Liver (tissue), 8 donors: ENCODE measurements at regions not wholly inside any gene's neighbourhood (a gene's known extent, or its start where the extent isn't known, plus 50 kb on each side); places are given as distances from the start of the nearest gene placed in this dataset.

Experiments used
- DNase-seq: peaks from one replicate; pipeline ENCODE4 v3.0.0-alpha.2; 2017; ENCODE audit warnings: low spot score
- H3K27ac ChIP-seq, 2 donors: one replicate each; pipeline ENCODE4 v1.7.0; 2013; ENCODE audit warnings: inconsistent platforms in 2 of 2, low read length in 2 of 2, control low read depth in 1 of 2, low read depth in 1 of 2, mild to moderate bottlenecking in 1 of 2
- H3K27me3 ChIP-seq, 4 donors: one replicate each; pipeline versions ENCODE4 v1.6.1 to v1.7.0; 2013; ENCODE audit warnings: low read length in 3 of 4, inconsistent platforms in 1 of 4, mild to moderate bottlenecking in 1 of 4, moderate library complexity in 1 of 4; ENCODE audit not compliant: control insufficient read depth in 4 of 4, insufficient read depth in 4 of 4
- H3K36me3 ChIP-seq, 4 donors: one replicate each; pipeline versions ENCODE4 v1.6.1 to v1.7.0; 2013; ENCODE audit warnings: low read length in 3 of 4, mild to moderate bottlenecking in 3 of 4, low read depth in 1 of 4, moderate library complexity in 1 of 4; ENCODE audit not compliant: control insufficient read depth in 4 of 4, insufficient read depth in 3 of 4
- H3K4me1 ChIP-seq, 4 donors: one replicate each; pipeline versions ENCODE4 v1.6.1 to v1.7.0; 2013; ENCODE audit warnings: low read length in 3 of 4, mild to moderate bottlenecking in 3 of 4, moderate library complexity in 1 of 4; ENCODE audit not compliant: control insufficient read depth in 4 of 4, insufficient read depth in 4 of 4
- H3K4me3 ChIP-seq, 3 donors: one replicate each; pipeline versions ENCODE4 v1.6.1 to v1.7.0; 2013; ENCODE audit warnings: low read length in 3 of 3, control low read depth in 1 of 3, low read depth in 1 of 3, mild to moderate bottlenecking in 1 of 3
- H3K9ac ChIP-seq, 2 donors: one replicate each; pipeline ENCODE4 v1.7.0; 2013; ENCODE audit warnings: low read length in 2 of 2, mild to moderate bottlenecking in 2 of 2, moderate library complexity in 2 of 2, control low read depth in 1 of 2, low read depth in 1 of 2
- H3K9me3 ChIP-seq, 4 donors: one replicate each; pipeline versions ENCODE4 v1.6.1 to v1.7.0; 2013; ENCODE audit warnings: low read length in 3 of 4; ENCODE audit not compliant: control insufficient read depth in 4 of 4
- ATF3 ChIP-seq: IDR thresholded peaks from 2 replicates; pipeline ENCODE4 v1.6.1; 2016; ENCODE audit warnings: antibody characterized with exemption
- CTCF ChIP-seq: fragments of 150-350 bp; IDR thresholded peaks from 2 replicates; pipeline ENCODE4 v1.5.1; 2017; ENCODE audit warnings: improper control_type of control experiment, low read depth, low read length; ENCODE audit not compliant: missing input control
- EGR1 ChIP-seq, 2 donors: IDR thresholded peaks; 2 replicates each; pipeline ENCODE4 v1.6.1; 2016 to 2018; ENCODE audit warnings: antibody characterized with exemption in 2 of 2, low read depth in 2 of 2
- FOXA1 ChIP-seq: IDR thresholded peaks from 2 replicates; pipeline ENCODE4 v1.6.1; 2016; ENCODE audit warnings: antibody characterized with exemption
- FOXA2 ChIP-seq: IDR thresholded peaks from 2 replicates; pipeline ENCODE4 v1.6.1; 2016; ENCODE audit warnings: antibody characterized with exemption
- GABPA ChIP-seq, 2 donors: IDR thresholded peaks in 1 of 2; conservative IDR thresholded peaks in 1 of 2; 2 replicates each; pipeline ENCODE4 v1.6.1; 2016; ENCODE audit warnings: antibody characterized with exemption in 2 of 2, mild to moderate bottlenecking in 1 of 2, moderate library complexity in 1 of 2
- HNF4A ChIP-seq, 2 donors: conservative IDR thresholded peaks; 2 replicates each; pipeline ENCODE4 v1.6.1; 2016; ENCODE audit warnings: antibody characterized with exemption in 2 of 2, mild to moderate bottlenecking in 2 of 2
- HNF4G ChIP-seq: IDR thresholded peaks from 2 replicates; pipeline ENCODE4 v1.6.1; 2016; ENCODE audit warnings: antibody characterized with exemption
- JUND ChIP-seq, 2 donors: IDR thresholded peaks; 2 replicates each; pipeline ENCODE4 v1.6.1; 2016; ENCODE audit warnings: antibody characterized with exemption in 2 of 2
- MAX ChIP-seq: IDR thresholded peaks from 2 replicates; pipeline ENCODE4 v1.6.1; 2016; ENCODE audit warnings: antibody characterized with exemption
- NR2F2 ChIP-seq: IDR thresholded peaks from 2 replicates; pipeline ENCODE4 v1.6.1; 2016; ENCODE audit warnings: antibody characterized with exemption
- RAD21 ChIP-seq, 2 donors: IDR thresholded peaks; 2 replicates each; pipeline ENCODE4 v1.6.1; 2016; ENCODE audit warnings: antibody characterized with exemption in 2 of 2, mild to moderate bottlenecking in 2 of 2
- REST ChIP-seq: IDR thresholded peaks from 2 replicates; pipeline ENCODE4 v1.6.1; 2016; ENCODE audit warnings: antibody characterized with exemption, mild to moderate bottlenecking
- RXRA ChIP-seq, 2 donors: IDR thresholded peaks; 2 replicates each; pipeline ENCODE4 v1.6.1; 2017 to 2018; ENCODE audit warnings: antibody characterized with exemption in 2 of 2, mild to moderate bottlenecking in 1 of 2
- SP1 ChIP-seq: IDR thresholded peaks from 2 replicates; pipeline ENCODE4 v1.6.1; 2018; ENCODE audit warnings: antibody characterized with exemption, mild to moderate bottlenecking
- TAF1 ChIP-seq: conservative IDR thresholded peaks from 2 replicates; pipeline ENCODE4 v1.6.1; 2016; ENCODE audit warnings: antibody characterized with exemption, mild to moderate bottlenecking
- YY1 ChIP-seq: IDR thresholded peaks from 2 replicates; pipeline ENCODE4 v1.6.1; 2016; ENCODE audit warnings: antibody characterized with exemption, mild to moderate bottlenecking
- ZBTB33 ChIP-seq: IDR thresholded peaks from 2 replicates; pipeline ENCODE4 v1.6.1; 2016; ENCODE audit warnings: antibody characterized with exemption
- whole genome bisulfite sequencing: extraction: QIAGEN DNeasy Blood & Tissue Kit; methylation state at CpG from one replicate; pipeline ENCODE4 v1.1.7; 2013; 5-methylcytosine and 5-hydroxymethylcytosine counted together
- donor health status: healthy.
- donor health status: healthy.
- donor health status: healthy.
- donor health status: healthy.
- donor health status: healthy.

GRCh38 chr13:37316935-37317334 lies 211.5 kb upstream of the CSNK1A1L start:
- no peak for TF ChIP-seq REST
- TF ChIP-seq EGR1 (IDR thresholded peaks at IDR 0.05; ENCODE audit: low read depth in 2 of 2): no peak
- TF ChIP-seq ZBTB33: no peak
- no peak for TF ChIP-seq JUND (IDR thresholded peaks at IDR 0.05)
- TF ChIP-seq HNF4A (conservative IDR thresholded peaks at IDR 0.05): no peak
- TF ChIP-seq NR2F2: no peak
- TF ChIP-seq GABPA (IDR thresholded peaks at IDR 0.05 in 1 of 2, conservative IDR thresholded peaks at IDR 0.05 in 1 of 2): no peak
- no peak for TF ChIP-seq MAX
- TF ChIP-seq HNF4G: no peak
- TF ChIP-seq RAD21 (IDR thresholded peaks at IDR 0.05): no peak
- no peak for TF ChIP-seq ATF3
- no peak for TF ChIP-seq SP1
- TF ChIP-seq TAF1: no peak
- TF ChIP-seq CTCF: no peak
- no peak for TF ChIP-seq YY1
- no peak for TF ChIP-seq RXRA (IDR thresholded peaks at IDR 0.05)
- TF ChIP-seq FOXA1: no peak
- TF ChIP-seq FOXA2: no peak
- Histone ChIP-seq H3K4me1 (no peaks in the 10 kb centered on the region), H3K36me3 (no peaks in the 10 kb centered on the region), H3K9ac (no peak overlapping the region), H3K27me3 (no peaks in the 10 kb centered on the region), H3K27ac (no peak overlapping the region), H3K9me3 (no peaks in the 10 kb centered on the region), H3K4me3 (no peak overlapping the region)
- 89% methylated on average over 6 of the region's 6 CpGs for WGBS
- no peak for DNase-seq

- no peaks in the 10 kb centered on the region for H3K27me3 ChIP-seq
- 65% methylated on average over 2 of the region's 2 CpGs for WGBS
- no peaks in the 10 kb centered on the region for H3K36me3 ChIP-seq
- DNase-seq: no peak
- TF ChIP-seq FOXA2 (no peak), TAF1 (no peak), HNF4G (no peak), SP1 (no peak), MAX (no peak), EGR1 (IDR thresholded peaks at IDR 0.05; ENCODE audit: low read depth in 2 of 2) (no peak)
- no peak overlapping the region for H3K4me3 ChIP-seq
- no peak overlapping the region for H3K9ac ChIP-seq
- no peaks in the 10 kb centered on the region for H3K9me3 ChIP-seq
- no peaks in the 10 kb centered on the region for H3K4me1 ChIP-seq
- no peak overlapping the region for H3K27ac ChIP-seq
Observed at GRCh38 chr13:37313372-37313771, 207.9 kb upstream of the CSNK1A1L start.
